Activated naive CD8-positive, alpha-beta T cell treated with anti-CD3 and anti-CD28 coated beads, Interleukin-2, amount 10 ng/mL, durations not matched to agents 7 days and 5 days (primary cell): ENCODE measurements at regions not wholly inside any gene's neighbourhood (a gene's known extent, or its start where the extent isn't known, plus 50 kb on each side); places are given as distances from the start of the nearest gene placed in this dataset.

ENCODE experiments used
- ATAC-seq: fragments of 150-1000 bp; cut with Tn5 transposase; one replicate; pipeline ENCODE4 v1.10.0; 2021; ENCODE audit warnings: low read depth, moderate library complexity
- POLR2A ChIA-PET: fragments of 350-600 bp; sonication (Branson Sonifier 250); formaldehyde crosslinking; loops from one replicate; lab custom pipeline; 2021; ENCODE audit warnings: antibody characterized with exemption; lab: Charles Lee
- DNase-seq: peaks from one replicate; pipeline ENCODE4 v3.0.0; 2021
- H3K27ac Mint-ChIP-seq: one replicate; pipeline ENCODE4 v1.8.0; 2022; ENCODE audit warnings: mild to moderate bottlenecking, mixed read lengths
- H3K27me3 Mint-ChIP-seq: one replicate; pipeline ENCODE4 v1.8.0; 2022; ENCODE audit warnings: mild to moderate bottlenecking, moderate library complexity, mixed read lengths
- H3K36me3 Mint-ChIP-seq: one replicate; pipeline ENCODE4 v1.8.0; 2021; ENCODE audit warnings: mild to moderate bottlenecking, mixed read lengths
- H3K4me1 Mint-ChIP-seq: one replicate; pipeline ENCODE4 v1.8.0; 2021; ENCODE audit warnings: mixed read lengths
- H3K4me3 Mint-ChIP-seq: one replicate; pipeline ENCODE4 v1.8.0; 2022; ENCODE audit warnings: mild to moderate bottlenecking, moderate library complexity, mixed read lengths
- H3K9me3 Mint-ChIP-seq: one replicate; pipeline ENCODE4 v1.8.0; 2021; ENCODE audit warnings: mixed read lengths

DNA sequence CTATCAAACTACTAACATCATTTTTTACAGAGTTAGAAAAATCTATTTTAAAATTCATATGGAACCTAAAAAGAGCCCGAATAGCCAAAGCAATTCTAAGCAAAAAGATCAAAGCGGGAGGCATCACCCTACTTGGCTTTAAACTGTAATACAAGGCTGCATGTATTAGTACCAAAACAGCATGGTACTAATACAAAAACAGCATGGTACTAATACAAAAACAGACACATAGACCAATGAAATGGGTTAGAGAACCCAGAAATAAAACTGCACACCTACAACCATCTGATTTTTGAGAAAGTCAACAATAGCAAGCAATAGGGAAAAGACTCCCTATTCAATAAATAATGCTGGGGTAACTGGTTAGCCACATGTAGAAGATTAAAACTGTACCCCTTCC, 640.7 kb downstream of the IRS1 start:
- Mint-ChIP-seq H3K36me3 (no peaks in the 10 kb centered on the region), H3K27me3 (no peaks in the 10 kb centered on the region), H3K9me3 (no peaks in the 10 kb centered on the region), H3K27ac (no peak overlapping the region), H3K4me3 (no peak overlapping the region), H3K4me1 (no peaks in the 10 kb centered on the region)
- ATAC-seq (no peak), DNase-seq (no peak)
- POLR2A ChIA-PET, result no interaction called here

DNA sequence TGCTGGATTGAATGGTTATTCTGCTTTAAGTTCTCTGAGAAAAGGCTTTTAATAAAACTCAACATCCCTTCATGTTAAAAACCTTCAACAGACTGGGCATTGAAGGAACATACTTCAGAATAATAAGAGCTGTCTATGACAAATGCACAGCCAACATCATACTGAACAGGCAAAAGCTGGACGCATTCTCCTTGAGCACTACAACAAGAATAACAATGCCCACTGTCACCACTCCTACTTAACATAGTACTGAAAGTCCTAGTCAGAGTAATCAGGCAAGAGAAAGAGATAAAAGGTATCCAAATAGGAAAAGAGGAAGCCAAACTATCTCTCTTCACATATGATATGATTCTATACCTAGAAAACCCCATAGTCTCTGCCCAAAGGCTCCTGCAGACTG, 641.4 kb downstream of the IRS1 start:
- Mint-ChIP-seq H3K27me3 (no peaks in the 10 kb centered on the region), H3K4me3 (no peak overlapping the region), H3K9me3 (no peaks in the 10 kb centered on the region), H3K27ac (no peak overlapping the region), H3K4me1 (no peaks in the 10 kb centered on the region), H3K36me3 (no peaks in the 10 kb centered on the region)
- ATAC-seq (no peak), DNase-seq (no peak)
- POLR2A ChIA-PET, result no interaction called here

DNA sequence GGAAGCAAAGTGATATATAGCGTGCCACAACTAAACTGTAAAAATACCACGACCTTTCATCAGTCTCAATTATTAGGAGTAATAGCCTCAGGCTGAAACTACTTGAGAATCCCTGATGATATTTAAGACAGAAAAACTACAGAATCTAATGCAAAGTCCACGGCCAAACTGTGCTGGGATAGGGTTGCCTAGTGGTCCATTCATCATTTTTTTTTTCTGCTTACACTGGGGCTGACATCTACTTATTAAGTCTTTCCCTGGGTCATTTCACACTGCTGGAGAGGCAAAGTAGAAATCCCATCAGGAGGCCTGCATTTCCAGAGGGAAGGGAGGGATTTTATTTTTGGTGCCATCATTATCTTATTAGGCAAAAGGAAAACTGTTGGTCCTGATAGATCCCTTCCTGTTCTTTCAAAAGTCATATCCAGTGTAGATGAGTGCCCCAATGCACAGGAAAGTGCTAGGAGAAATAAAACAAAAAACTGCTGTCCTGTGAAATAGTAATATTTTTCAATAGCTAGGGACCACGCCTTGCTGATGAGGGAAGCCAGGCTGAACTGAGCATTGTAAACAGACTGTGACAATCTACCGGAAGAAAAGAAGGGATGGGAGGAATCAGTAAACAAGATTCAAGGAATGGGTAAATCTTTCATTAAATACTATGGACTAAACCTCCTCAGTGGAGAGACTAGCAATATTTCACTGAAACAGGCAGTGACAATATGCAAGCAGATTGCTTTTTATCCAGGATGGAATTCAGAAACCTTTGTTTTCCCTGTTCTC, 644.3 kb downstream of the IRS1 start:
- POLR2A ChIA-PET, result no interaction called here
- no peaks in the 10 kb centered on the region for H3K9me3 Mint-ChIP-seq
- H3K36me3 Mint-ChIP-seq, result no peaks in the 10 kb centered on the region
- no peak for ATAC-seq
- H3K4me3 Mint-ChIP-seq, result no peak overlapping the region
- H3K27ac Mint-ChIP-seq, result no peak overlapping the region
- no peaks in the 10 kb centered on the region for H3K4me1 Mint-ChIP-seq
- DNase-seq, result no peak
- H3K27me3 Mint-ChIP-seq, result peaks cover 2% of the 10 kb centered on the region

DNA sequence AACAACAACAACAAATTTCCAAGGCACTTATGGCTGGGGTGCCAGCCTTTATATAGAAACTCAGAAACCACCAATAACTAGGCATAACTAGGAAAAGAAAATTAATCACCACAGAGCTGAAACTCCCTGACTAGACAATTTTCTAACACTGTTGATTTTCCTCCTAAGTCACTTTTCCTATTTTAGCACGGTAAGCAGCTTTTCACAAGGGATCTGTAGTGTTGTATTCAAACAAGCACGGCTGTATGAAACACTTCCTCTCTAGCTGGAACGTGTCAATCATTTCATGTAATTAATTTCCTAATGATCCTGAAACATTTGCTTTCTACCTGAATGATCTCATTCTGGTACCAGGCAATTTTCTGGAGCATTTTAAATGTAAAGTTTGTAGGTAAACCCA, 645.0 kb downstream of the IRS1 start:
- ATAC-seq (no peak), DNase-seq (no peak)
- no peaks in the 10 kb centered on the region for H3K4me1 Mint-ChIP-seq
- no peak overlapping the region for H3K27ac Mint-ChIP-seq
- no peak overlapping the region for H3K4me3 Mint-ChIP-seq
- POLR2A ChIA-PET, result no interaction called here
- H3K27me3 Mint-ChIP-seq, result peaks cover 2% of the 10 kb centered on the region
- no peaks in the 10 kb centered on the region for H3K9me3 Mint-ChIP-seq
- no peaks in the 10 kb centered on the region for H3K36me3 Mint-ChIP-seq

DNA sequence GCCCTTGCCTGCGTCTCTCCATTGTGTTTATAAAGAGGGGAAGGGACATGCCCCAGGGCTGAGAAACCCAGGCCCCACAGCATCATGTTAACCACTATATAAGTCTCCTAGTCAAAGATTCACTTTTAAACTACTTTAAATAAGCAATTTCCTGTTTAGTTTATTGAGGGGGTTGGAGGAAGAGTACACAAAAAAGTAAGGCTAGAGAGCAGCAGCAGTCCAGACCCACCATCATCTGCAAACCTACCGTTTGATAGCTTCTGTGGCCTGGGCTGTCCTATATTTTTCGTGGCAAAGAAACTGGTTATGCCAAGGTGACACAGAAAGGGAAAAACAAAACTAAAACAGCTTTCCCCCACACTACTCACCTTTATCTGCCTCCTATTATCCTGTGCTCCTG, 646.1 kb downstream of the IRS1 start:
- no peak for DNase-seq
- no peak overlapping the region for H3K27ac Mint-ChIP-seq
- H3K9me3 Mint-ChIP-seq, result no peaks in the 10 kb centered on the region
- POLR2A ChIA-PET, result no interaction called here
- peaks cover 2% of the 10 kb centered on the region for H3K27me3 Mint-ChIP-seq
- H3K4me1 Mint-ChIP-seq, result no peaks in the 10 kb centered on the region
- ATAC-seq, result no peak
- no peaks in the 10 kb centered on the region for H3K36me3 Mint-ChIP-seq
- no peak overlapping the region for H3K4me3 Mint-ChIP-seq

DNA sequence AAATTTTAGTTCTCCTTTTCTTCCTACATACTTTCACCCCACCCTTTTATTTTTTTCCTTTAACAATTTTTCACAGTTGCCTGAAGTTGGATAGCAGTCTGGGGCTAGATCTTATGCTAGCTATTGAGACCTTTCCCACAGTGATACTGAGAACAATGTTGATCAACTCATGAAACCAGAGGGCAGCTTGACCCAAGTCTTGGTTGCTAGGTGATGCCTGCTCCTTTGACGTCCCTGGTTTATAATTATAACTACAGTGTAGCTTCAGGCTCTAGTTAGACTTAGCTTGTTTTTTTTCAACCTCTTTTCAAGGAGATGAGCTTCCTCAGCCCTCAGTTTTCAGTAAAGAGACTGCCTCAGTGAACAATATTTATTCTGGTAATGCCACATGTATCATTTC, 648.5 kb downstream of the IRS1 start:
- no peak overlapping the region for H3K27ac Mint-ChIP-seq
- H3K36me3 Mint-ChIP-seq, result no peaks in the 10 kb centered on the region
- no peaks in the 10 kb centered on the region for H3K4me1 Mint-ChIP-seq
- no peaks in the 10 kb centered on the region for H3K9me3 Mint-ChIP-seq
- POLR2A ChIA-PET, result no interaction called here
- DNase-seq, result no peak
- peaks cover 2% of the 10 kb centered on the region for H3K27me3 Mint-ChIP-seq
- H3K4me3 Mint-ChIP-seq, result no peak overlapping the region
- no peak for ATAC-seq

DNA sequence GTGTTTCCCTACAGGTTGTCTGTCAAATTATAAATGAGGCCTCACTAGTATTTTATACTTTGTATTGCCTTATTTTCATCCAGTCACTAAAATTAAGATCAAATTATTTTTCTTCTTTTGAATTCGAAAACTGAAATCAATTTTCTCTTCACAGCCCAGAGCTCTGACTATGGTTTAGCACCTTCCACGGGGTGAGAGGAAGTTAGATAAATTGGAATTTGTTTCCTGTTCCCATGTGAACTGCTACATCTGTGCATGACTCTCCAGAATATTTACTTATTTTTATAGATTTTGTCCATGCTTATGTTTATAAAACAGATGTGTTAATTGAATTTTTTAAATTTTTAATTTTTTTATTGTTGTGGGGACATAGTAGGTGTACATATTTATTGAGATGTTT, 656.5 kb downstream of the IRS1 start:
- DNase-seq (no peak), ATAC-seq (no peak)
- H3K4me1 Mint-ChIP-seq, result no peaks in the 10 kb centered on the region
- POLR2A ChIA-PET, result no interaction called here
- H3K27ac Mint-ChIP-seq, result no peak overlapping the region
- no peak overlapping the region for H3K4me3 Mint-ChIP-seq
- no peaks in the 10 kb centered on the region for H3K9me3 Mint-ChIP-seq
- H3K27me3 Mint-ChIP-seq, result peaks cover 3% of the 10 kb centered on the region
- no peaks in the 10 kb centered on the region for H3K36me3 Mint-ChIP-seq

DNA sequence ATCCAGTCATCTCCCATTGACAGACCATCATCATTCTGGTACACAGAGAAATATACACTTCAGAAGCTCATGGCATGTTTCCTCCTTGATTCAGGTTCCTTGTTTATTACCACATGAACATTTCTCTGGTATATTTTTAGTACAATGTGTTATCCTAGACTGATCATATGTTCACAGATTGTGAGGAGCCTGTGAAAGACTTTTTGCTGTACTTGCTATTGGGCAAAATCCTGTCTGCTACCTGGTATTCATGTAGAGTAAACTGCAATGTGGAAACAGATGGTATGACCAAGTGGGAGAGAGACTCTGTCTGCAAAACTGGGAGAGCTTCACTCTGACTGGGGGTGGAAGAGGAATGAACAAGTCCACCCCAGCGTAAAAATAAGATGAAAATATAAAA, 657.2 kb downstream of the IRS1 start:
- no peak overlapping the region for H3K4me3 Mint-ChIP-seq
- no peak overlapping the region for H3K27ac Mint-ChIP-seq
- no peak for DNase-seq
- ATAC-seq, result no peak
- H3K27me3 Mint-ChIP-seq, result peaks cover 3% of the 10 kb centered on the region
- H3K9me3 Mint-ChIP-seq, result no peaks in the 10 kb centered on the region
- no peaks in the 10 kb centered on the region for H3K4me1 Mint-ChIP-seq
- H3K36me3 Mint-ChIP-seq, result no peaks in the 10 kb centered on the region
- POLR2A ChIA-PET, result no interaction called here

DNA sequence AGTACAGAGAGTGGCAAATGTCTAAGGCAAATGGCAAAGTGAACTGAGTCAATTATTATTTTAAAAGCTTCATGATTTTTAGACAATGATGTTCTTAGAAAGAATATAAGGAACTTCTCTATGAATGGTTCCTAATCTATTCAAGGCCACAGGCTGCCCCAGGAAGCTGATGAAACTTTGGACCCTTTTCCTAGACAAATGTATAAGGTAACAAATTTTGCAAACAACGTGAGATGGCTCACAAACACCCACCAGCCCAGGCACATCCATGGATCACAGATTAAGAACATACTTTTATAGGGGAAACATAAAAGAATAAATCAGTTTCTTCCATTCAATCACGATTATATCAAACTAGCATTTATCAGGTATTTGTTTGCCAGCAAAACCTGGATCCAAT, 659.0 kb downstream of the IRS1 start:
- peaks cover 3% of the 10 kb centered on the region for H3K27me3 Mint-ChIP-seq
- no peak for ATAC-seq
- POLR2A ChIA-PET, result no interaction called here

DNA sequence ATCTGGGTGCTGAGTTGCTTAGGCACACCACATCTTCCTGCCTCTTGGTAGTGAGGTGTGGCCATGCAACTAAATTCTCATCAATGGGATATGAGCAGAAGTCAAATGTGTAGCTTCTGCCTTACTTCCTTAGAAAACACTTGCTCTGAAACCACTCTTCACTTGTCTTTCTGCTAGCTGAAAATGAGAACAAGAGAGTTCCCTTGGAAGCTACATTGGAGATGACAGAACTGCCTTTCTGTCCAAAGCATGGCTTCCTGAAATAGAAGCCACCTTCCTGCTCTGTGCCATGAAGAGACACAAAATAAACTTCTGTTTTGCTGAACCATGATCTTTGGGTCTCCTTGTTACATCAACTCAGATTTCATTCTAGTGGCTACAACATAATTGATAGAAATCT, 659.9 kb downstream of the IRS1 start:
- POLR2A ChIA-PET, result no interaction called here
- no peaks in the 10 kb centered on the region for H3K9me3 Mint-ChIP-seq
- no peaks in the 10 kb centered on the region for H3K4me1 Mint-ChIP-seq
- H3K27me3 Mint-ChIP-seq, result peaks cover 3% of the 10 kb centered on the region
- no peak overlapping the region for H3K4me3 Mint-ChIP-seq
- H3K27ac Mint-ChIP-seq, result no peak overlapping the region
- ATAC-seq (no peak), DNase-seq (no peak)
- no peaks in the 10 kb centered on the region for H3K36me3 Mint-ChIP-seq

More for the DNA sequence above, 659.0 kb downstream of the IRS1 start:
- H3K4me1 Mint-ChIP-seq, result no peaks in the 10 kb centered on the region
- no peak overlapping the region for H3K4me3 Mint-ChIP-seq
- no peaks in the 10 kb centered on the region for H3K9me3 Mint-ChIP-seq
- DNase-seq, result no peak
- H3K36me3 Mint-ChIP-seq, result no peaks in the 10 kb centered on the region
- no peak overlapping the region for H3K27ac Mint-ChIP-seq

DNA sequence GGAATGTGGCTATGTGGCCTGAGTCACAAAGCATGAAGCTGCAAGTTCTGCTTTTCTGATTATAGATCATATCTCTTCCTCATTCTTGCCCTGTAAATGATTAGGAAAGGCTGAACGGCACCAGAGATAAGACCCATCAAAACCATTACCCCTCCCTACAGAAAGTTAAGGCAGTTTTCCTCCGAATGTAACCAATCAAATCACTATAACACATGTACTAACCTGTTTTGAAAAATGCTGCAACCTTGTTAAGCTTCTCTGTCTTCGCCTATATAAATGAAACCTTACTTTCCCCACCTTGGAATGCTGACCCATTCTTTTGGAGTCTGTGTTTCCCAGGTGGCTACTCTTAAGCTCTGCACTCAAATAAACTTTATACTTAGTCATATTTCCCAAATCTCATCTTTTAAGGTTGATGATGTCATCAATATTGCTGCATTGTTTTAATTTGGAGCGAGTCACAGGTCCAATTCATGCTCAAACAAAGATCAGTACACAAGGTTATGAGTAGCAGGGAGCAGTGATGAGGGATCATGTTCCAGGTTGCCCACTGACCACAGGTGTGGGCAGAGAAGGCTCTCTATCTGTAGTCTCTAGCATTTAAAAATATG, 662.3 kb downstream of the IRS1 start:
- DNase-seq (no peak), ATAC-seq (no peak)
- Mint-ChIP-seq H3K9me3 (no peaks in the 10 kb centered on the region), H3K4me3 (no peak overlapping the region), H3K27me3 (no peaks in the 10 kb centered on the region), H3K4me1 (no peaks in the 10 kb centered on the region), H3K36me3 (no peaks in the 10 kb centered on the region), H3K27ac (no peak overlapping the region)
- POLR2A ChIA-PET, result no interaction called here

DNA sequence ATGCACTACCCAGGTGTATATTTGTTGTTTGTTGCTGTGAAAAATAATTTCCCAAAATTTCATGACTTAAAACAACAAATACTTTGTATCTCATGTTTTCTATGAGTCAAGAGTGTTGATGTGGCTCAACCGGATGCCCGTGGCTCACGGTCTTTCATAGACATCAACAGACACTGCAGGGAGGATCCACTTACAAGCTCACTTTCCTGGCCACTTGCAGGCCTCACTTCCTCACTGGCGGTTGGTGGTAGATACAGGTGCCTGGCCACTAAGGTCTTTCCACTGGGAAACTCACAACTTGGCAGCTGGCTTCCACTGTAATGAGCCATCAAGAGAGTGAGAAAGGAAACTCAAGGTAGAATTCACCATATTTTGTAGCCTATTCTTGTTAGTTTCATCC, 662.9 kb downstream of the IRS1 start:
- no peaks in the 10 kb centered on the region for H3K4me1 Mint-ChIP-seq
- ATAC-seq (no peak), DNase-seq (no peak)
- no peak overlapping the region for H3K27ac Mint-ChIP-seq
- no peaks in the 10 kb centered on the region for H3K9me3 Mint-ChIP-seq
- no peaks in the 10 kb centered on the region for H3K27me3 Mint-ChIP-seq
- no peaks in the 10 kb centered on the region for H3K36me3 Mint-ChIP-seq
- POLR2A ChIA-PET, result no interaction called here
- no peak overlapping the region for H3K4me3 Mint-ChIP-seq

DNA sequence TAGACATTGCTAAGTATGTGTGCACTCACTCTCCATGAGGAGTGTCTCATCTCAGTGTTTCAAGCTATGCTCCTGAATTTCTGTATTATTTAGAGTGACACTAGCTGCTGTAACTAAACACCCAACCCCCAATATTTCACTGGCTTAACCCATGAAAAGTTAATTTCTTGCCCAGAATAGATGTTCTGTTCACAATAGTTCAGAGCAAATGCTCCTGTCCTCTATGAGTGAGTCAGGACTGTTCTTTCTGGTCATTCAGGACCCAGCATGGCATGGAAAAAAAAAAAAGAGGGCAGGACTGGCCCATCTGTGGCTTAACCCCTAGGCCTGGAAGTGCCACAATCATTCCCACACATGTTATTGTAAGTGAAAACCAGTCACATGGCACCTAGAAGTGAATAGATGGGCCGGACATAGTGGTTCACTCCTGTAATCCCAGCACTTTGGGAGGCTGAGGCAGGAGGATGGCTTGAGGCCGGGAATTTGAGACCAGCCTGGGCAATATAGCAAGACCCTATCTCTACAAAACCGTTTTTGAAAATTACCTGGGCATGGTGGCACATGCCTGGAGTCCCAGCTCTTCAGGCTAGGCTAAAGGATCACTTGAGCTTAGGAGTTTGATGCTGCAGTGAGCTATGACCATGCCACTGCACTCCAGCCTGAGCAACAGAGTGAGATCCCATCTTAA, 663.6 kb downstream of the IRS1 start:
- Mint-ChIP-seq H3K36me3 (no peaks in the 10 kb centered on the region), H3K4me1 (no peaks in the 10 kb centered on the region), H3K9me3 (no peaks in the 10 kb centered on the region), H3K27ac (no peak overlapping the region), H3K4me3 (no peak overlapping the region), H3K27me3 (no peaks in the 10 kb centered on the region)
- DNase-seq, result no peak
- POLR2A ChIA-PET, result no interaction called here
- no peak for ATAC-seq
